Gastrocnemius medialis (tissue), 4 donors: ENCODE measurements at regions not wholly inside any gene's neighbourhood (a gene's known extent, or its start where the extent isn't known, plus 50 kb on each side); places are given as distances from the start of the nearest gene placed in this dataset.
A peak's percentile ranks its signal among the peaks of the same experiment; 100 is the strongest.

Experiments used
- ATAC-seq, 2 donors: fragments of 150-250 bp; one replicate each; pipeline ENCODE4 v1.9.1; 2016
- DNase-seq, 2 donors: peaks; one replicate each; pipeline ENCODE4 v3.0.0-alpha.2; 2019
- H3K27ac ChIP-seq, 4 donors: fragments of 200-600 bp; sonication (generic); 1 replicate in 1 of 4; 2 replicates in 3 of 4; pipeline ENCODE4 v1.5.1; 2016 to 2018; ENCODE audit warnings: mild to moderate bottlenecking in 2 of 4, moderate library complexity in 1 of 4
- H3K27me3 ChIP-seq, 3 donors: fragments of 200-600 bp; sonication (generic) in 2 of 3; 1 replicate in 1 of 3; 2 replicates in 2 of 3; pipeline versions ENCODE4 v1.5.1 to v1.6.0; 2016 to 2019; ENCODE audit warnings: mild to moderate bottlenecking in 1 of 3, moderate library complexity in 1 of 3
- H3K36me3 ChIP-seq, 2 donors: fragments of 200-600 bp; sonication (generic) in 1 of 2; one replicate each; pipeline ENCODE4 v1.5.1; 2017 to 2018
- H3K4me1 ChIP-seq, 2 donors: fragments of 200-600 bp; sonication (generic) in 1 of 2; one replicate each; pipeline ENCODE4 v1.5.1; 2016 to 2017; ENCODE audit warnings: mild to moderate bottlenecking in 2 of 2
- H3K4me3 ChIP-seq, 4 donors: fragments of 200-600 bp; sonication (generic) in 3 of 4; 1 replicate in 1 of 4; 2 replicates in 3 of 4; pipeline ENCODE4 v1.5.1; 2016 to 2019; ENCODE audit warnings: mild to moderate bottlenecking in 2 of 4
- H3K9me3 ChIP-seq, 3 donors: fragments of 200-600 bp; sonication (generic) in 2 of 3; 1 replicate in 1 of 3; 2 replicates in 2 of 3; pipeline ENCODE4 v1.5.1; 2016 to 2019
- POLR2A ChIP-seq, 2 donors: fragments of 450-650 bp; IDR thresholded peaks; one replicate each; pipeline ENCODE4 v1.6.1; 2017; ENCODE audit warnings: antibody characterized with exemption in 2 of 2, mild to moderate bottlenecking in 2 of 2, moderate library complexity in 2 of 2
- in situ Hi-C, 4 donors: fragments of 200-750 bp; cut with MboI; loops; one replicate each; pipeline versions ENCODE4 v1.15.0 to v1.8.0; 2017; ENCODE audit warnings: low sequenced_read_pairs in 4 of 4
- intact Hi-C: fragments of 100-400 bp; cut with DNase I; formaldehyde crosslinking; loops from one replicate; pipeline ENCODE4 v1.15.1; 2023; ENCODE audit warnings: low total_unique reads
- TF ChIP-seq, protein P1 (sequence below), 5 experiments: fragments of 450-650 bp in 3 of 5; fragments of 200-600 bp in 2 of 5; sonication (generic) in 2 of 5; IDR thresholded peaks in 4 of 5; conservative IDR thresholded peaks in 1 of 5; 1 replicate in 4 of 5; 2 replicates in 1 of 5; pipeline ENCODE4 v1.5.1; 2016 to 2019; ENCODE audit warnings: antibody characterized with exemption in 5 of 5, mild to moderate bottlenecking in 3 of 5, moderate library complexity in 3 of 5

DNA sequence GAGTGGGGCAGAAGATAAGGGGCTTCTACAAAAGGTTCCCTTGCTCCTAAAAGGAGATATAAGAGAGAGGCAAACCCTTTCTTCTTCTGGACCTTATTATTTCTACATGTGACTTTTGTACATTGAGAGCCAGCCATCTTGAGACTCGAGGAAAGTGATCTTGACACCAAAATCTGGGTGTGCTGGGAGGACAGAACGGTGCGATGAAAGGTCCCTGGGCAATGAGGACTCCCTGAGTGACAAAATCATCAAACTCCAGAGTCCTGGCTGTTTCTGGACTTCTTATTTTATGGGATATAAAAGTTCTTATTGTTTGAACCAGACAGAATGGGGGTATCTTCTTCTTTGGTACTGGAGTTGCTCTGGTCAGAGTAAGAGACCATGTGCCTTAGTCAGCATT, 411.0 kb downstream of the ZNF536 start:
- H3K4me1 ChIP-seq, result no peaks in the 10 kb centered on the region
- in situ Hi-C loops (loop anchor here in 2 of 4 donors (25.0 kb wide), 1 partner anchor 1429 kb away; no protein-coding TSS in a partner anchor), intact Hi-C loops (no loop called here)
- no peak overlapping the region for H3K4me3 ChIP-seq
- H3K36me3 ChIP-seq, result no peaks in the 10 kb centered on the region
- ATAC-seq (no peak), DNase-seq (no peak)
- no peaks in the 10 kb centered on the region for H3K9me3 ChIP-seq
- no peaks in the 10 kb centered on the region for H3K27me3 ChIP-seq
- no peak overlapping the region for H3K27ac ChIP-seq
- TF ChIP-seq POLR2A (IDR thresholded peaks at IDR 0.05), result no peak
- TF ChIP-seq, protein P1, sequence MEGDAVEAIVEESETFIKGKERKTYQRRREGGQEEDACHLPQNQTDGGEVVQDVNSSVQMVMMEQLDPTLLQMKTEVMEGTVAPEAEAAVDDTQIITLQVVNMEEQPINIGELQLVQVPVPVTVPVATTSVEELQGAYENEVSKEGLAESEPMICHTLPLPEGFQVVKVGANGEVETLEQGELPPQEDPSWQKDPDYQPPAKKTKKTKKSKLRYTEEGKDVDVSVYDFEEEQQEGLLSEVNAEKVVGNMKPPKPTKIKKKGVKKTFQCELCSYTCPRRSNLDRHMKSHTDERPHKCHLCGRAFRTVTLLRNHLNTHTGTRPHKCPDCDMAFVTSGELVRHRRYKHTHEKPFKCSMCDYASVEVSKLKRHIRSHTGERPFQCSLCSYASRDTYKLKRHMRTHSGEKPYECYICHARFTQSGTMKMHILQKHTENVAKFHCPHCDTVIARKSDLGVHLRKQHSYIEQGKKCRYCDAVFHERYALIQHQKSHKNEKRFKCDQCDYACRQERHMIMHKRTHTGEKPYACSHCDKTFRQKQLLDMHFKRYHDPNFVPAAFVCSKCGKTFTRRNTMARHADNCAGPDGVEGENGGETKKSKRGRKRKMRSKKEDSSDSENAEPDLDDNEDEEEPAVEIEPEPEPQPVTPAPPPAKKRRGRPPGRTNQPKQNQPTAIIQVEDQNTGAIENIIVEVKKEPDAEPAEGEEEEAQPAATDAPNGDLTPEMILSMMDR (IDR thresholded peaks at IDR 0.05 in 4 of 5, conservative IDR thresholded peaks at IDR 0.05 in 1 of 5), result no peak

DNA sequence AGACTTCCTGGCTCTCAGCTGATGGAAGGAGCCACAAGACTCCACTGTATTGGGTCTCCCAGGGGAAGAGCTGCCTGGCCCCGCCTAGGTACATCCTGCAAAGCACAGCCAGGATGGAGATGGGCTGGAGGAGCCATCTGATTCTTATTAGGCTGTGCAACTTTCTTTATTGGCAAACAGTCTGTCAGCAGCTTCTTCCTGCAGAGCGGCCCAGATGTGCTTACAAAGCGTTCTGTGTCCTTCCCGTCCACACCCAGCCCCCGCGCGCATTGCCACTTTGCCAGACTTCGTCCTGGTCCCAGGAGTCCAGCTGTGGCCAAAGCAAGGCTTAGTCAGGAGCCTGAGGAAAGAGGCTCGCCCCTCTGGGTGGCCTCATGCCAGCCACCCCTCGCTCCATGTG, 409.3 kb downstream of the ZNF536 start:
- ATAC-seq, result no peak
- in situ Hi-C loops (loop anchor here in 2 of 4 donors (25.0 kb wide), 1 partner anchor 1431 kb away; no protein-coding TSS in a partner anchor), intact Hi-C loops (no loop called here)
- Histone ChIP-seq H3K27ac (no peak overlapping the region), H3K4me1 (no peaks in the 10 kb centered on the region), H3K36me3 (no peaks in the 10 kb centered on the region), H3K4me3 (no peak overlapping the region), H3K27me3 (no peaks in the 10 kb centered on the region), H3K9me3 (no peaks in the 10 kb centered on the region)
- TF ChIP-seq POLR2A (IDR thresholded peaks at IDR 0.05), result no peak
- TF ChIP-seq, protein P1 (IDR thresholded peaks at IDR 0.05 in 4 of 5, conservative IDR thresholded peaks at IDR 0.05 in 1 of 5), result no peak
- DNase-seq, result peak in 1 of 2 donors; percentile 17

DNA sequence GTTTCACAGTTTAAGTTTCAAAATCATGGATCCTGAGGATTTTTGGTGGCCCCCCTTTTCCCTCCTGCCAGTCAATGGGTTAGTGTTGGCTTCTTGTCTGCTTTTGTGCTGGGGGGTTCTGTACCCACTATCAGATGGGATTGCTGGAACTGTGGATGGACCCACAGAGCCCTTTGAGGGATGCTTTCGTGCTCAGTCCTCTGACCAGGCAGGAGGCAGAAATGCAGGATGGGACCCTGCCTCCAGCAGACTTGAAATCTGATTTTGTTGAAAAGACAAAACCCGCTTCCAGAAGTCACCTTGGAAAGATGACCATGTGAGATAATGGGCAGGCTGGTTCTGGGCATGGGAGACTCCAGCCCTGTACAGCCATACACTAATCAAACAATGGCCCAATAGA, 408.9 kb downstream of the ZNF536 start:
- Histone ChIP-seq H3K4me1 (no peaks in the 10 kb centered on the region), H3K27ac (no peak overlapping the region), H3K4me3 (no peak overlapping the region), H3K27me3 (no peaks in the 10 kb centered on the region), H3K36me3 (no peaks in the 10 kb centered on the region), H3K9me3 (no peaks in the 10 kb centered on the region)
- in situ Hi-C loops (loop anchor here in 2 of 4 donors (25.0 kb wide), 1 partner anchor 1431 kb away; no protein-coding TSS in a partner anchor), intact Hi-C loops (no loop called here)
- no peak for TF ChIP-seq POLR2A (IDR thresholded peaks at IDR 0.05)
- DNase-seq (no peak), ATAC-seq (no peak)

GRCh38 chr19:30780456-30780855, 408.3 kb downstream of the ZNF536 start:
- ATAC-seq (no peak), DNase-seq (no peak)
- intact Hi-C loops, result no loop called here
- no peak overlapping the region for H3K27ac ChIP-seq
- in situ Hi-C loops, result loop anchor here in 2 of 4 donors (25.0 kb wide), 1 partner anchor 1432 kb away; no protein-coding TSS in a partner anchor
- no peaks in the 10 kb centered on the region for H3K4me1 ChIP-seq
- TF ChIP-seq, protein P1 (IDR thresholded peaks at IDR 0.05 in 4 of 5, conservative IDR thresholded peaks at IDR 0.05 in 1 of 5), result no peak
- no peak for TF ChIP-seq POLR2A (IDR thresholded peaks at IDR 0.05)
- no peaks in the 10 kb centered on the region for H3K36me3 ChIP-seq
- H3K27me3 ChIP-seq, result no peaks in the 10 kb centered on the region
- no peak overlapping the region for H3K4me3 ChIP-seq
- no peaks in the 10 kb centered on the region for H3K9me3 ChIP-seq

DNA sequence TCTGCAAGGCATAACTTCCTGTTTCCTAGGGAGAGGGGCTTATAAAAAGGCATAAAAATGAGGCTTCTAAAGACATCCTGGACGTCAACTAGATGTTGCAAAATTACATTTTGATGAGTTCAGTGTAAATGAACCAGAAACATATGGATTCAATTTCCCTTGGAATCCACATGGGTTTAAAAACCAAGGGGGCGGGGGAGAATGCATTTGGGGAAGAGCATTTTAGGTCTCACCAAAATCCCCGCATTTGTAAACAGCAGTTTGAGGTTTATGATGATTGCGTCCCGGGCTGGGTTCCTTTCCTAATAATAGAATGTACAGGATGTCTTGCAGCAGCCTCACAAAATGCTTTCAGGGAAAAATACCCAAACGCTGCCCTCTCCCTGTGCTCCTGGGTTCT, 407.8 kb downstream of the ZNF536 start:
- in situ Hi-C loops, result loop anchor here in 2 of 4 donors (25.0 kb wide), 1 partner anchor 1432 kb away; no protein-coding TSS in a partner anchor
- no peak overlapping the region for H3K27ac ChIP-seq
- intact Hi-C loops, result no loop called here
- no peaks in the 10 kb centered on the region for H3K9me3 ChIP-seq
- no peak overlapping the region for H3K4me3 ChIP-seq
- no peaks in the 10 kb centered on the region for H3K4me1 ChIP-seq
- ATAC-seq (no peak), DNase-seq (no peak)
- no peaks in the 10 kb centered on the region for H3K36me3 ChIP-seq
- no peaks in the 10 kb centered on the region for H3K27me3 ChIP-seq
- no peak for TF ChIP-seq POLR2A (IDR thresholded peaks at IDR 0.05)
- TF ChIP-seq, protein P1 (IDR thresholded peaks at IDR 0.05 in 4 of 5, conservative IDR thresholded peaks at IDR 0.05 in 1 of 5), result no peak
